ENCODE measurements at regions not wholly inside any gene's neighbourhood (a gene's known extent, or its start where the extent isn't known, plus 50 kb on each side); places are given as distances from the start of the nearest gene placed in this dataset.

DNA sequence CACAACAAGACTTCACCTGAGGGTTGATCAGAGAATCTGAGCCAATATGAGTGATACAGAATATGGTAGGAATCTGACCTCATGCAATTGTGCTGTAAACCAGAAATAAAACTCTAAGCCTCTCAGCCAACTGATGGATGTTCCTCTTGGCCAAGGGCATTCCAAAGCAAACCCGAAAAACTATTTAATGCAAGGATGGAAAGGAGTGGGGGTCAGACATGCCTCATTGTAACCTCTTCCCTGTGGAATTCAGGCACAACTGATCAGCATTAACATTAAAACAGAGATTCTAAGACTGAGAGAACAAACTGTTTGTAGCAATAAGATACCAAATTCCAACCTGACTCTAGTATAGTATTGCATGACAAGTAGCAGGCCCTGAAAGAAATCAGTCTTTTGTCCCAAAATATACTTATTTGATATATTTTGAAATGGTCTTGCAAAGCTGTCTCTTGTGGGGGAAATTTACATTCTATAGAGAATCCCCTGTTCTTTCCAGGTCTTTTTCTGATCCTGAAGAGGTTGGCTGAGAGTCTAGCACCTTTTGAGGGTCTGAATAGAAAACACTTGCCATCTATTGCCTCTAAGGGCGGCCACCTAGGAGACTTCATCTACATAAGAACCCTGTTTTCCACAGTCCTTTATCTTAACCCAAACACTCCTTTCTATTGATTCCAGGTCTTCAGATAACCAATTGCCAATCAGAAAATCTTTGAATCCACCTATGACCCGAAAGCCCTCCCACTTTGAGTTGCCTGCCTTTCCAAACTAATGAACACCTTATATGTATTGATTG is 50.4 kb upstream of the WDR11 start:
- TF ChIP-seq MZF1 (CRISPR knock-in tag; IDR thresholded peaks at IDR 0.05; ENCODE audit: borderline replicate concordance) (no peak), ZNF496 (CRISPR knock-in tag; IDR thresholded peaks at IDR 0.05; ENCODE audit: insufficient replicate concordance) (no peak), NBN (conservative IDR thresholded peaks at IDR 0.05) (no peak), RAD21 (CRISPR knock-in tag; IDR thresholded peaks at IDR 0.05) (no peak), JUN (CRISPR knock-in tag; IDR thresholded peaks at IDR 0.05) (no peak), HOXA7 (CRISPR knock-in tag; IDR thresholded peaks at IDR 0.05) (no peak), SALL2 (CRISPR knock-in tag; IDR thresholded peaks at IDR 0.05) (no peak), ZC3H4 (CRISPR knock-in tag; IDR thresholded peaks at IDR 0.05; ENCODE audit: borderline replicate concordance) (no peak), CEBPB (IDR thresholded peaks at IDR 0.05; ENCODE audit: borderline replicate concordance, low read depth, low read length) (no peak), ZNF138 (CRISPR knock-in tag; IDR thresholded peaks at IDR 0.05; ENCODE audit: low read depth) (no peak)
- TF ChIP-seq, protein P1, sequence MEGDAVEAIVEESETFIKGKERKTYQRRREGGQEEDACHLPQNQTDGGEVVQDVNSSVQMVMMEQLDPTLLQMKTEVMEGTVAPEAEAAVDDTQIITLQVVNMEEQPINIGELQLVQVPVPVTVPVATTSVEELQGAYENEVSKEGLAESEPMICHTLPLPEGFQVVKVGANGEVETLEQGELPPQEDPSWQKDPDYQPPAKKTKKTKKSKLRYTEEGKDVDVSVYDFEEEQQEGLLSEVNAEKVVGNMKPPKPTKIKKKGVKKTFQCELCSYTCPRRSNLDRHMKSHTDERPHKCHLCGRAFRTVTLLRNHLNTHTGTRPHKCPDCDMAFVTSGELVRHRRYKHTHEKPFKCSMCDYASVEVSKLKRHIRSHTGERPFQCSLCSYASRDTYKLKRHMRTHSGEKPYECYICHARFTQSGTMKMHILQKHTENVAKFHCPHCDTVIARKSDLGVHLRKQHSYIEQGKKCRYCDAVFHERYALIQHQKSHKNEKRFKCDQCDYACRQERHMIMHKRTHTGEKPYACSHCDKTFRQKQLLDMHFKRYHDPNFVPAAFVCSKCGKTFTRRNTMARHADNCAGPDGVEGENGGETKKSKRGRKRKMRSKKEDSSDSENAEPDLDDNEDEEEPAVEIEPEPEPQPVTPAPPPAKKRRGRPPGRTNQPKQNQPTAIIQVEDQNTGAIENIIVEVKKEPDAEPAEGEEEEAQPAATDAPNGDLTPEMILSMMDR (CRISPR knock-in tag; IDR thresholded peaks at IDR 0.05): no peak
- TF ChIP-seq, protein P2, sequence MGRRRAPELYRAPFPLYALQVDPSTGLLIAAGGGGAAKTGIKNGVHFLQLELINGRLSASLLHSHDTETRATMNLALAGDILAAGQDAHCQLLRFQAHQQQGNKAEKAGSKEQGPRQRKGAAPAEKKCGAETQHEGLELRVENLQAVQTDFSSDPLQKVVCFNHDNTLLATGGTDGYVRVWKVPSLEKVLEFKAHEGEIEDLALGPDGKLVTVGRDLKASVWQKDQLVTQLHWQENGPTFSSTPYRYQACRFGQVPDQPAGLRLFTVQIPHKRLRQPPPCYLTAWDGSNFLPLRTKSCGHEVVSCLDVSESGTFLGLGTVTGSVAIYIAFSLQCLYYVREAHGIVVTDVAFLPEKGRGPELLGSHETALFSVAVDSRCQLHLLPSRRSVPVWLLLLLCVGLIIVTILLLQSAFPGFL (CRISPR knock-in tag; IDR thresholded peaks at IDR 0.05): no peak
- TF ChIP-seq, protein P3, sequence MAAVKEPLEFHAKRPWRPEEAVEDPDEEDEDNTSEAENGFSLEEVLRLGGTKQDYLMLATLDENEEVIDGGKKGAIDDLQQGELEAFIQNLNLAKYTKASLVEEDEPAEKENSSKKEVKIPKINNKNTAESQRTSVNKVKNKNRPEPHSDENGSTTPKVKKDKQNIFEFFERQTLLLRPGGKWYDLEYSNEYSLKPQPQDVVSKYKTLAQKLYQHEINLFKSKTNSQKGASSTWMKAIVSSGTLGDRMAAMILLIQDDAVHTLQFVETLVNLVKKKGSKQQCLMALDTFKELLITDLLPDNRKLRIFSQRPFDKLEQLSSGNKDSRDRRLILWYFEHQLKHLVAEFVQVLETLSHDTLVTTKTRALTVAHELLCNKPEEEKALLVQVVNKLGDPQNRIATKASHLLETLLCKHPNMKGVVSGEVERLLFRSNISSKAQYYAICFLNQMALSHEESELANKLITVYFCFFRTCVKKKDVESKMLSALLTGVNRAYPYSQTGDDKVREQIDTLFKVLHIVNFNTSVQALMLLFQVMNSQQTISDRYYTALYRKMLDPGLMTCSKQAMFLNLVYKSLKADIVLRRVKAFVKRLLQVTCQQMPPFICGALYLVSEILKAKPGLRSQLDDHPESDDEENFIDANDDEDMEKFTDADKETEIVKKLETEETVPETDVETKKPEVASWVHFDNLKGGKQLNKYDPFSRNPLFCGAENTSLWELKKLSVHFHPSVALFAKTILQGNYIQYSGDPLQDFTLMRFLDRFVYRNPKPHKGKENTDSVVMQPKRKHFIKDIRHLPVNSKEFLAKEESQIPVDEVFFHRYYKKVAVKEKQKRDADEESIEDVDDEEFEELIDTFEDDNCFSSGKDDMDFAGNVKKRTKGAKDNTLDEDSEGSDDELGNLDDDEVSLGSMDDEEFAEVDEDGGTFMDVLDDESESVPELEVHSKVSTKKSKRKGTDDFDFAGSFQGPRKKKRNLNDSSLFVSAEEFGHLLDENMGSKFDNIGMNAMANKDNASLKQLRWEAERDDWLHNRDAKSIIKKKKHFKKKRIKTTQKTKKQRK (IDR thresholded peaks at IDR 0.05; ENCODE audit: low read length): no peak
- TF ChIP-seq, protein P4, sequence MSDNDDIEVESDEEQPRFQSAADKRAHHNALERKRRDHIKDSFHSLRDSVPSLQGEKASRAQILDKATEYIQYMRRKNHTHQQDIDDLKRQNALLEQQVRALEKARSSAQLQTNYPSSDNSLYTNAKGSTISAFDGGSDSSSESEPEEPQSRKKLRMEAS (IDR thresholded peaks at IDR 0.05): no peak
